B cell (primary cell): ENCODE measurements at regions not wholly inside any gene's neighbourhood (a gene's known extent, or its start where the extent isn't known, plus 50 kb on each side); places are given as distances from the start of the nearest gene placed in this dataset.

Source experiments
- CTCF ChIP-seq: fragments of 200-600 bp; IDR thresholded peaks from one replicate; pipeline ENCODE4 v1.8.0; 2022; ENCODE audit warnings: antibody characterized with exemption, mild to moderate bottlenecking
- EZH2 ChIP-seq: IDR thresholded peaks from 2 replicates; pipeline ENCODE4 v1.6.1; 2012; ENCODE audit warnings: borderline replicate concordance, low read depth, mild to moderate bottlenecking, moderate library complexity, low read length; ENCODE audit not compliant: insufficient read depth, poor library complexity, severe bottlenecking

DNA sequence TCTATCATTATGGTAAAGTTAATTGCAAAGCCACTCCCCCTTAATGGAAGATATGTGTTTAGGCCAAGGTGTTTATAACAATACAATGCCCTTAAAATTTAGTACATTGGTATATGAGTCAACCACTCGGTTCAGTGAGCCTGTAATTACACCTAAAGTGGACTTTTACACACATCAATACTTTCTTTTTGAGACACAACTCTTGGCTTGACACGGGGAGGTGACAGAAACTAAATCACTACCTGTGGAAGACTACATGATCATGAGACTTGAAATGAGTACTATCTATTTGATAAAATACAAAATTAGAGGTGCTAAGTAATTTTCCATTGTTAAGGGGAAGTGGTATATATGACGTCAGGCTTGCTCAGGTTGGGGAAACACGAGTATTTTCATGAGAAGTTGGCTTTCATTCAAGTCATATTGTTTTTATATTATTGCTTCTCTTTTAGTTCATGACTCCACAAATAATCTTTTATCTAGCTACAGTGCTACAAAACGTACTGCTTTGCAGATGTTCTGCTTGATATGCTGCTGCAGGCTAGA, 918.3 kb downstream of the ARAP2 start:
- TF ChIP-seq CTCF (no peak), EZH2 (no peak)
